BLaER1 treated with 17β-estradiol and CSF1 and Interleukin-3, amounts not matched to agents 10 nM and 100 nM (cell line): ENCODE measurements at regions not wholly inside any gene's neighbourhood (a gene's known extent, or its start where the extent isn't known, plus 50 kb on each side); places are given as distances from the start of the nearest gene placed in this dataset.
A peak's percentile ranks its signal among the peaks of the same experiment; 100 is the strongest.
"Not testable (repeated sequence)": the region's sequence is repeated elsewhere in the genome, so short reads cannot be mapped to it uniquely, and the experiment has no call there.

Source experiments
- H3K27ac ChIP-seq, 11 experiments: shearing (Covaris generic); formaldehyde crosslinking; 2 replicates each; pipeline ENCODE4 v1.8.1; 2022
- H3K27me3 ChIP-seq, 11 experiments: shearing (Covaris generic); formaldehyde crosslinking; 2 replicates each; pipeline ENCODE4 v1.8.1; 2022
- H3K36me3 ChIP-seq, 11 experiments: shearing (Covaris generic); formaldehyde crosslinking; 2 replicates each; pipeline ENCODE4 v1.8.1; 2022
- H3K4me1 ChIP-seq, 10 experiments: shearing (Covaris generic); formaldehyde crosslinking; 2 replicates each; pipeline ENCODE4 v1.8.1; 2022
- H3K4me2 ChIP-seq, 11 experiments: shearing (Covaris generic); formaldehyde crosslinking; 2 replicates each; pipeline ENCODE4 v1.8.1; 2022
- H3K4me3 ChIP-seq, 10 experiments: shearing (Covaris generic); formaldehyde crosslinking; 2 replicates each; pipeline ENCODE4 v1.8.1; 2022
- H3K9ac ChIP-seq, 11 experiments: shearing (Covaris generic); formaldehyde crosslinking; 2 replicates each; pipeline ENCODE4 v1.8.1; 2022
- H3K9me3 ChIP-seq, 11 experiments: shearing (Covaris generic); formaldehyde crosslinking; replicated peaks in 1 of 11; 2 replicates each; pipeline ENCODE4 v1.8.1; 2022
- H4K20me1 ChIP-seq, 11 experiments: shearing (Covaris generic); formaldehyde crosslinking; 2 replicates each; pipeline ENCODE4 v1.8.1; 2022
- Cebpa-rat ChIP-seq, 11 experiments: shearing (Covaris generic); IDR thresholded peaks; 2 replicates each; pipeline ENCODE4 v1.8.1; 2022

DNA sequence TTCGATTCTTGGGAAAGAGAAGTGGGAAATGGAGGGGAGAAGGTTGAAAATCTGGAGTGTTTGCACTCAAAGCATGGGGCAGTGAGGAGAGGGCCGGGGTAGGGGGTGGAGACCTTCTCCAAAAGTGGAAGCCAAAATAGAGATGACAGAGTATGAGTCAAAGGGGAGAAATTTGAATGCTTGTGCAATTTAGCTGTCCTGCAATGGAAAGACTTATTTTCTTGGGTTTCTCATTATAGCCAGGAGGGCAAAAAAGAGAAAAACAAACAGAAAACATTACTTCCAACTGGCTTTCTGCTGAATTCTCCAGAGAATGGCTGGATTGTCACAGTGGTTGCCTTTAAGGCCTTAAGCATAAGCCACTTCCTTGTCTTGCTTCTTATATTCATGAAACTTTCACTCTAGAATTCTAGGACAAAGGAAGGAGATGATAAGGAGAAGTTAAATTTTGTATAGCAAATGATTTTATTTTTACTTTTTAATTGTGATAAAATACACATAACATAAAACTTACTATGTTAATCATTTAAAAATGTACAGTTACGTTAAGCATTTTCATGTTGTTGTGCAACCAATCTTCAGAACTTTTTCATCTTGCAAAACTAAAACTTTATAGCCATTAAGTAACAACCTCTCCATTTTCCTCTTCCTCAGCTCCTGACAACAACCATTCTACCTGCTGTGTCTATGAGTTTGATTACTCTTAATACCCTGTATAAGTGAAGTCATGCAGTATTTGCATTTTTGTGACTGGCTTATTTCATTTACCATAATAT lies 100.2 kb downstream of the GPR85 start:
- H3K4me2 ChIP-seq: peak overlapping the region; percentile 21 to 82 (median 63)
- H3K9me3 ChIP-seq: no peaks in the 10 kb centered on the region
- TF ChIP-seq Cebpa-rat (IDR thresholded peaks at IDR 0.05): no peak
- H3K27ac ChIP-seq: peak overlapping the region; percentile 7 to 65 (median 53); a peak in 20 of 22 replicates
- H4K20me1 ChIP-seq: no peaks in the 10 kb centered on the region
- peaks cover 29 to 81% (median 56%) of the 10 kb centered on the region in 10 experiments for H3K4me1 ChIP-seq
- no peaks in the 10 kb centered on the region for H3K36me3 ChIP-seq
- no peak overlapping the region for H3K4me3 ChIP-seq
- H3K27me3 ChIP-seq: no peaks in the 10 kb centered on the region
- H3K9ac ChIP-seq: peak overlapping the region in 3 of 11 experiments; percentile 5 to 22 (median 16); a peak in 1 of 22 replicates

GRCh38 chr7:112985377-112985987 lies 101.1 kb downstream of the GPR85 start:
- Histone ChIP-seq H4K20me1 (no peaks in the 10 kb centered on the region), H3K27me3 (no peaks in the 10 kb centered on the region), H3K9ac (0 out of 22 replicates have a peak overlapping the region, but pooled peaks of 2 of the 11 experiments have one; percentile 5 to 38), H3K9me3 (no peaks in the 10 kb centered on the region), H3K4me2 (peak overlapping the region; percentile 21 to 82 (median 63)), H3K36me3 (no peaks in the 10 kb centered on the region), H3K4me1 (peaks cover 24 to 72% (median 50%) of the 10 kb centered on the region in 10 experiments), H3K4me3 (no peak overlapping the region), H3K27ac (peak overlapping the region; percentile 7 to 65 (median 53); a peak in 20 of 22 replicates)
- no peak for TF ChIP-seq Cebpa-rat (IDR thresholded peaks at IDR 0.05)

GRCh38 chr7:112982441-112983063 lies 104.1 kb downstream of the GPR85 start:
- no peak overlapping the region for H3K9ac ChIP-seq
- no peaks in the 10 kb centered on the region for H3K36me3 ChIP-seq
- H3K4me3 ChIP-seq: no peak overlapping the region
- H3K9me3 ChIP-seq: no peaks in the 10 kb centered on the region
- H3K27ac ChIP-seq: no peak overlapping the region
- H3K27me3 ChIP-seq: no peaks in the 10 kb centered on the region
- TF ChIP-seq Cebpa-rat (IDR thresholded peaks at IDR 0.05): no peak
- H3K4me1 ChIP-seq: peaks cover 24 to 46% (median 35%) of the 10 kb centered on the region in 10 experiments
- H3K4me2 ChIP-seq: peak overlapping the region in 6 of 11 experiments; percentile 3 to 56 (median 38); a peak in 10 of 22 replicates
- no peaks in the 10 kb centered on the region for H4K20me1 ChIP-seq

- no peaks in the 10 kb centered on the region for H3K36me3 ChIP-seq
- H3K4me2 ChIP-seq: peak overlapping the region in 5 of 11 experiments; percentile 3 to 56 (median 36); a peak in 10 of 22 replicates
- no peak overlapping the region for H3K27ac ChIP-seq
- H3K4me1 ChIP-seq: peaks cover 18 to 40% (median 29%) of the 10 kb centered on the region in 10 experiments
- TF ChIP-seq Cebpa-rat (IDR thresholded peaks at IDR 0.05): no peak
- H4K20me1 ChIP-seq: no peaks in the 10 kb centered on the region
- no peaks in the 10 kb centered on the region for H3K9me3 ChIP-seq
- no peak overlapping the region for H3K9ac ChIP-seq
- H3K4me3 ChIP-seq: no peak overlapping the region
- no peaks in the 10 kb centered on the region for H3K27me3 ChIP-seq
Observed at GRCh38 chr7:112981966-112982365, 104.7 kb downstream of the GPR85 start.

GRCh38 chr7:112979055-112979454 lies 107.6 kb downstream of the GPR85 start:
- not testable (repeated sequence) for H3K36me3 ChIP-seq, H3K27ac ChIP-seq, H3K9me3 ChIP-seq, H3K27me3 ChIP-seq, H4K20me1 ChIP-seq, H3K4me3 ChIP-seq, H3K4me2 ChIP-seq, H3K9ac ChIP-seq
- peaks cover 0 to 20% (median 10%) of the 10 kb centered on the region in 10 experiments; a peak in 11 of 20 replicates for H3K4me1 ChIP-seq

- H3K4me1 ChIP-seq: peaks cover 0 to 13% (median 5%) of the 10 kb centered on the region in 10 experiments; a peak in 9 of 20 replicates
- not testable (repeated sequence) for H3K9me3 ChIP-seq, H3K4me2 ChIP-seq, H3K27me3 ChIP-seq, H3K4me3 ChIP-seq, H3K36me3 ChIP-seq, H4K20me1 ChIP-seq, H3K9ac ChIP-seq, H3K27ac ChIP-seq
Observed at GRCh38 chr7:112977244-112977955, 109.2 kb downstream of the GPR85 start.

- Histone ChIP-seq H3K27me3 (no peaks in the 10 kb centered on the region), H3K27ac (no peak overlapping the region), H3K4me3 (no peak overlapping the region), H3K4me2 (no peak overlapping the region), H4K20me1 (no peaks in the 10 kb centered on the region), H3K9me3 (peaks cover 0 to 9% (median 0%) of the 10 kb centered on the region in 11 experiments; a peak in 2 of 22 replicates), H3K36me3 (no peaks in the 10 kb centered on the region), H3K9ac (no peak overlapping the region), H3K4me1 (peaks cover 0 to 13% (median 0%) of the 10 kb centered on the region in 10 experiments; a peak in 4 of 20 replicates)
- no peak for TF ChIP-seq Cebpa-rat (IDR thresholded peaks at IDR 0.05)
Observed at GRCh38 chr7:112970771-112971170, 115.9 kb downstream of the GPR85 start.

DNA sequence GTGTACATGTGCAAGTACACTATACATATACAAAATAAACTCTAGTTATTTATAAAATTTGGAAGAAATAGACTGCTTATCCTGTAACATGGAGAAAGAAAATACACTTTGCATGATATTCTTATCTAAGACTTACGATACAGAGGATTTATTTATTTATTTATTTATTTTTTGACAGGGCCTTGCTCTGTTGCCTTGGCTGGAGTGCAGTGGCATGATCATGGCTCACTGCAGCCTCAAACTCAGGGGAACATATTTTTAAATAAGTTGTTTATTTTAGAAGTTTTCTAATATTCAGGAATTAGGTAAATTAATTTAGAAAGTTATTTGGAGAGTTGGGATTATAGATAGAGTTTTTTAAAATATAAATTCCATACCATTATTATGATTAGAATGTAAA lies 116.7 kb downstream of the GPR85 start:
- no peak overlapping the region for H3K4me3 ChIP-seq

More for the DNA sequence above, 116.7 kb downstream of the GPR85 start:
- Histone ChIP-seq H4K20me1 (no peaks in the 10 kb centered on the region), H3K27ac (no peak overlapping the region), H3K27me3 (no peaks in the 10 kb centered on the region), H3K4me1 (peaks cover 0 to 13% (median 0%) of the 10 kb centered on the region in 10 experiments; a peak in 4 of 20 replicates), H3K4me2 (no peak overlapping the region), H3K9ac (no peak overlapping the region), H3K9me3 (peaks cover 0 to 9% (median 0%) of the 10 kb centered on the region in 11 experiments; a peak in 2 of 22 replicates), H3K36me3 (no peaks in the 10 kb centered on the region)
- TF ChIP-seq Cebpa-rat (IDR thresholded peaks at IDR 0.05): no peak
